ENCODE measurements at regions not wholly inside any gene's neighbourhood (a gene's known extent, or its start where the extent isn't known, plus 50 kb on each side); places are given as distances from the start of the nearest gene placed in this dataset.

DNA sequence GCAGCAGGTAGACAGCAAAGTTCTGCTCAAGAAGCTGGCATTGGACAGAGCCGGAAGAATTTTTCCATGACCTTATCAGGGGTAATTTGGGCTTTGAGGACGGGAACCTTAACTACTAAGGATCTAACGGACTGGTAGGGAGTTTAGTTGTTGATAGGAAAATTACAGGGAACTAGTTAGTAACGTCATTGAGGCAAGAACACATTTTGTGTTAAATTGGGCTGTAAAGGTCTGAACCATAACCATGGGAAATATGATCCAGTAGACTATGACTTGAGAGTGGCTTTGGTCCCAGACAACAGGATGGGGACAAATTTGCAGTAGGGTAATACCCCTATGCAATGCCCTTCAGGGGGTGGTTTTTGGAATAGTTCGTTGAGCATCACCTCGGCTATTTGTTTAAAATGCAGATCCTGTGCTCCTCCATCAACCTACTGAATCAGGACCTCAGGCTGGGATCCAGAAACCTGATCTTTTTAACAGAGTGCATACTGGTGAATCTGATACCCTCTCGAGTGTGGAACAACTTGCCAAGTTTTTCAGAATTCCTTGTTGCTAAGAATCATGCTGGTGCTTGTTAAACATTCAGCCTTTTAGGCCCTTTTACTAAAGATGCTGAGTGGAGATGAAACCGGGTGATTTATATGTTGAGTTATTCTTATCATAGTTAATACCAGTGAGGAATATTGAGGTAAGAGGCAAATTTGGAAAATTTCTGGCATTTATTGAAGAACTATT, 255.1 kb downstream of the MAP2K6 start:
- no peaks in the 10 kb centered on the region for H3K27me3 ChIP-seq (ENCODE audit: insufficient read depth)
- no peak for DNase-seq
- no peak overlapping the region for H3K4me2 ChIP-seq
- ChIA-PET CTCF (no interaction called here), POLR2A (no interaction called here)
- no peak overlapping the region for H3K9ac ChIP-seq
- whole genome bisulfite sequencing (ENCODE audit: low lambda C conversion rate), result 72% methylated on average over 8 of the region's 8 CpGs
- H3K9me3 ChIP-seq, result no peaks in the 10 kb centered on the region
- H3K4me3 ChIP-seq (ENCODE audit: low read depth in 2 of 2, low read length in 1 of 2), result no peak overlapping the region
- no peaks in the 10 kb centered on the region; the same call in 1 of the 2 replicates for H3K9me2 ChIP-seq
- no peak overlapping the region for H3K27ac ChIP-seq (ENCODE audit: low read depth in 2 of 2, low read length in 1 of 2)
- no peaks in the 10 kb centered on the region for H3K79me2 ChIP-seq (ENCODE audit: insufficient read depth)
- H3K36me3 ChIP-seq (replicated peaks in 1 of 2; ENCODE audit: control insufficient read depth in 1 of 2, insufficient read depth in 2 of 2, low read length in 1 of 2), result no peaks in the 10 kb centered on the region
- H2AFZ ChIP-seq (ENCODE audit: low read depth), result no peak overlapping the region
- peaks cover 17% of the 10 kb centered on the region for H3F3A ChIP-seq (replicated peaks; ENCODE audit: insufficient read depth)
- no peaks in the 10 kb centered on the region for H4K20me1 ChIP-seq (ENCODE audit: insufficient read depth)
- no peaks in the 10 kb centered on the region; a peak in 2 of 4 replicates for H3K4me1 ChIP-seq (ENCODE audit: control insufficient read depth in 1 of 2, insufficient read depth in 2 of 2, low read depth in 1 of 2, low read length in 1 of 2)
- TF ChIP-seq USF1 (IDR thresholded peaks at IDR 0.05; ENCODE audit: borderline replicate concordance, low read depth) (no peak), MEF2A (IDR thresholded peaks at IDR 0.05; ENCODE audit: borderline replicate concordance, low read depth) (no peak), YY1 (IDR thresholded peaks at IDR 0.05; ENCODE audit: low read depth) (no peak), RXRA (IDR thresholded peaks at IDR 0.05; ENCODE audit: borderline replicate concordance, low read depth) (0 out of 2 replicates have a peak, but pooled peaks have one; percentile 19), NFIC (IDR thresholded peaks at IDR 0.05; ENCODE audit: borderline replicate concordance) (peak; percentile 90), FOSL2 (IDR thresholded peaks at IDR 0.05; ENCODE audit: borderline replicate concordance, low read depth) (peak; percentile 18; the same call in 1 of the 2 replicates), RFX5 (IDR thresholded peaks at IDR 0.05; ENCODE audit: low read length) (no peak), JUND (IDR thresholded peaks at IDR 0.05) (peak; percentile 36), NRF1 (IDR thresholded peaks at IDR 0.05; ENCODE audit: low read depth, low read length) (no peak), CHD2 (IDR thresholded peaks at IDR 0.05; ENCODE audit: low read length, partially characterized antibody) (no peak), RCOR1 (IDR thresholded peaks at IDR 0.05; ENCODE audit: low read length) (no peak), FOXM1 (IDR thresholded peaks at IDR 0.05; ENCODE audit: low read depth) (peak; percentile 51; the same call in 1 of the 2 replicates), ELF1 (IDR thresholded peaks at IDR 0.05) (no peak), SMC3 (IDR thresholded peaks at IDR 0.05; ENCODE audit: low read depth, low read length) (no peak), GATA2 (CRISPR knock-in tag; IDR thresholded peaks at IDR 0.05) (no peak), FOXJ3 (CRISPR knock-in tag; IDR thresholded peaks at IDR 0.05) (no peak), TCF12 (IDR thresholded peaks at IDR 0.05) (peak; percentile 76), SIN3A (IDR thresholded peaks at IDR 0.05; ENCODE audit: borderline replicate concordance, low read depth, low read length) (no peak), EP300 (IDR thresholded peaks at IDR 0.05; ENCODE audit: borderline replicate concordance in 1 of 2, low read depth in 1 of 2, low read length in 1 of 2) (peak in 1 of 2 experiments; percentile 65; a peak in 1 of 4 replicates), RAD21 (IDR thresholded peaks at IDR 0.05; ENCODE audit: low read length) (no peak), POLR2AphosphoS5 (IDR thresholded peaks at IDR 0.05; ENCODE audit: low read depth, low read length) (no peak)
- TF ChIP-seq, protein P1, sequence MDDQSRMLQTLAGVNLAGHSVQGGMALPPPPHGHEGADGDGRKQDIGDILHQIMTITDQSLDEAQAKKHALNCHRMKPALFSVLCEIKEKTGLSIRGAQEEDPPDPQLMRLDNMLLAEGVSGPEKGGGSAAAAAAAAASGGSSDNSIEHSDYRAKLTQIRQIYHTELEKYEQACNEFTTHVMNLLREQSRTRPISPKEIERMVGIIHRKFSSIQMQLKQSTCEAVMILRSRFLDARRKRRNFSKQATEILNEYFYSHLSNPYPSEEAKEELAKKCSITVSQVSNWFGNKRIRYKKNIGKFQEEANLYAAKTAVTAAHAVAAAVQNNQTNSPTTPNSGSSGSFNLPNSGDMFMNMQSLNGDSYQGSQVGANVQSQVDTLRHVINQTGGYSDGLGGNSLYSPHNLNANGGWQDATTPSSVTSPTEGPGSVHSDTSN (IDR thresholded peaks at IDR 0.05), result peak; percentile 64; the same call in 1 of the 2 replicates
- TF ChIP-seq, protein P2, sequence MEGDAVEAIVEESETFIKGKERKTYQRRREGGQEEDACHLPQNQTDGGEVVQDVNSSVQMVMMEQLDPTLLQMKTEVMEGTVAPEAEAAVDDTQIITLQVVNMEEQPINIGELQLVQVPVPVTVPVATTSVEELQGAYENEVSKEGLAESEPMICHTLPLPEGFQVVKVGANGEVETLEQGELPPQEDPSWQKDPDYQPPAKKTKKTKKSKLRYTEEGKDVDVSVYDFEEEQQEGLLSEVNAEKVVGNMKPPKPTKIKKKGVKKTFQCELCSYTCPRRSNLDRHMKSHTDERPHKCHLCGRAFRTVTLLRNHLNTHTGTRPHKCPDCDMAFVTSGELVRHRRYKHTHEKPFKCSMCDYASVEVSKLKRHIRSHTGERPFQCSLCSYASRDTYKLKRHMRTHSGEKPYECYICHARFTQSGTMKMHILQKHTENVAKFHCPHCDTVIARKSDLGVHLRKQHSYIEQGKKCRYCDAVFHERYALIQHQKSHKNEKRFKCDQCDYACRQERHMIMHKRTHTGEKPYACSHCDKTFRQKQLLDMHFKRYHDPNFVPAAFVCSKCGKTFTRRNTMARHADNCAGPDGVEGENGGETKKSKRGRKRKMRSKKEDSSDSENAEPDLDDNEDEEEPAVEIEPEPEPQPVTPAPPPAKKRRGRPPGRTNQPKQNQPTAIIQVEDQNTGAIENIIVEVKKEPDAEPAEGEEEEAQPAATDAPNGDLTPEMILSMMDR (IDR thresholded peaks at IDR 0.05), result no peak
- TF ChIP-seq, protein P3, sequence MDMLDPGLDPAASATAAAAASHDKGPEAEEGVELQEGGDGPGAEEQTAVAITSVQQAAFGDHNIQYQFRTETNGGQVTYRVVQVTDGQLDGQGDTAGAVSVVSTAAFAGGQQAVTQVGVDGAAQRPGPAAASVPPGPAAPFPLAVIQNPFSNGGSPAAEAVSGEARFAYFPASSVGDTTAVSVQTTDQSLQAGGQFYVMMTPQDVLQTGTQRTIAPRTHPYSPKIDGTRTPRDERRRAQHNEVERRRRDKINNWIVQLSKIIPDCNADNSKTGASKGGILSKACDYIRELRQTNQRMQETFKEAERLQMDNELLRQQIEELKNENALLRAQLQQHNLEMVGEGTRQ (IDR thresholded peaks at IDR 0.05; ENCODE audit: borderline replicate concordance, low read depth, low read length), result no peak
- TF ChIP-seq, protein P4, sequence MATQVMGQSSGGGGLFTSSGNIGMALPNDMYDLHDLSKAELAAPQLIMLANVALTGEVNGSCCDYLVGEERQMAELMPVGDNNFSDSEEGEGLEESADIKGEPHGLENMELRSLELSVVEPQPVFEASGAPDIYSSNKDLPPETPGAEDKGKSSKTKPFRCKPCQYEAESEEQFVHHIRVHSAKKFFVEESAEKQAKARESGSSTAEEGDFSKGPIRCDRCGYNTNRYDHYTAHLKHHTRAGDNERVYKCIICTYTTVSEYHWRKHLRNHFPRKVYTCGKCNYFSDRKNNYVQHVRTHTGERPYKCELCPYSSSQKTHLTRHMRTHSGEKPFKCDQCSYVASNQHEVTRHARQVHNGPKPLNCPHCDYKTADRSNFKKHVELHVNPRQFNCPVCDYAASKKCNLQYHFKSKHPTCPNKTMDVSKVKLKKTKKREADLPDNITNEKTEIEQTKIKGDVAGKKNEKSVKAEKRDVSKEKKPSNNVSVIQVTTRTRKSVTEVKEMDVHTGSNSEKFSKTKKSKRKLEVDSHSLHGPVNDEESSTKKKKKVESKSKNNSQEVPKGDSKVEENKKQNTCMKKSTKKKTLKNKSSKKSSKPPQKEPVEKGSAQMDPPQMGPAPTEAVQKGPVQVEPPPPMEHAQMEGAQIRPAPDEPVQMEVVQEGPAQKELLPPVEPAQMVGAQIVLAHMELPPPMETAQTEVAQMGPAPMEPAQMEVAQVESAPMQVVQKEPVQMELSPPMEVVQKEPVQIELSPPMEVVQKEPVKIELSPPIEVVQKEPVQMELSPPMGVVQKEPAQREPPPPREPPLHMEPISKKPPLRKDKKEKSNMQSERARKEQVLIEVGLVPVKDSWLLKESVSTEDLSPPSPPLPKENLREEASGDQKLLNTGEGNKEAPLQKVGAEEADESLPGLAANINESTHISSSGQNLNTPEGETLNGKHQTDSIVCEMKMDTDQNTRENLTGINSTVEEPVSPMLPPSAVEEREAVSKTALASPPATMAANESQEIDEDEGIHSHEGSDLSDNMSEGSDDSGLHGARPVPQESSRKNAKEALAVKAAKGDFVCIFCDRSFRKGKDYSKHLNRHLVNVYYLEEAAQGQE (IDR thresholded peaks at IDR 0.05; ENCODE audit: low read depth, low read length), result no peak
- TF ChIP-seq, protein P5, sequence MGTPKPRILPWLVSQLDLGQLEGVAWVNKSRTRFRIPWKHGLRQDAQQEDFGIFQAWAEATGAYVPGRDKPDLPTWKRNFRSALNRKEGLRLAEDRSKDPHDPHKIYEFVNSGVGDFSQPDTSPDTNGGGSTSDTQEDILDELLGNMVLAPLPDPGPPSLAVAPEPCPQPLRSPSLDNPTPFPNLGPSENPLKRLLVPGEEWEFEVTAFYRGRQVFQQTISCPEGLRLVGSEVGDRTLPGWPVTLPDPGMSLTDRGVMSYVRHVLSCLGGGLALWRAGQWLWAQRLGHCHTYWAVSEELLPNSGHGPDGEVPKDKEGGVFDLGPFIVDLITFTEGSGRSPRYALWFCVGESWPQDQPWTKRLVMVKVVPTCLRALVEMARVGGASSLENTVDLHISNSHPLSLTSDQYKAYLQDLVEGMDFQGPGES (IDR thresholded peaks at IDR 0.05; ENCODE audit: low read depth, low read length), result no peak

Data from SK-N-SH (cell line).